Liver (tissue), 8 donors: ENCODE measurements at regions not wholly inside any gene's neighbourhood (a gene's known extent, or its start where the extent isn't known, plus 50 kb on each side); places are given as distances from the start of the nearest gene placed in this dataset.

ENCODE experiments used
- DNase-seq: peaks from one replicate; pipeline ENCODE4 v3.0.0-alpha.2; 2017; ENCODE audit warnings: low spot score
- H3K27ac ChIP-seq, 2 donors: one replicate each; pipeline ENCODE4 v1.7.0; 2013; ENCODE audit warnings: inconsistent platforms in 2 of 2, low read length in 2 of 2, control low read depth in 1 of 2, low read depth in 1 of 2, mild to moderate bottlenecking in 1 of 2
- H3K27me3 ChIP-seq, 4 donors: one replicate each; pipeline versions ENCODE4 v1.6.1 to v1.7.0; 2013; ENCODE audit warnings: low read length in 3 of 4, inconsistent platforms in 1 of 4, mild to moderate bottlenecking in 1 of 4, moderate library complexity in 1 of 4; ENCODE audit not compliant: control insufficient read depth in 4 of 4, insufficient read depth in 4 of 4
- H3K36me3 ChIP-seq, 4 donors: one replicate each; pipeline versions ENCODE4 v1.6.1 to v1.7.0; 2013; ENCODE audit warnings: low read length in 3 of 4, mild to moderate bottlenecking in 3 of 4, low read depth in 1 of 4, moderate library complexity in 1 of 4; ENCODE audit not compliant: control insufficient read depth in 4 of 4, insufficient read depth in 3 of 4
- H3K4me1 ChIP-seq, 4 donors: one replicate each; pipeline versions ENCODE4 v1.6.1 to v1.7.0; 2013; ENCODE audit warnings: low read length in 3 of 4, mild to moderate bottlenecking in 3 of 4, moderate library complexity in 1 of 4; ENCODE audit not compliant: control insufficient read depth in 4 of 4, insufficient read depth in 4 of 4
- H3K4me3 ChIP-seq, 3 donors: one replicate each; pipeline versions ENCODE4 v1.6.1 to v1.7.0; 2013; ENCODE audit warnings: low read length in 3 of 3, control low read depth in 1 of 3, low read depth in 1 of 3, mild to moderate bottlenecking in 1 of 3
- H3K9ac ChIP-seq, 2 donors: one replicate each; pipeline ENCODE4 v1.7.0; 2013; ENCODE audit warnings: low read length in 2 of 2, mild to moderate bottlenecking in 2 of 2, moderate library complexity in 2 of 2, control low read depth in 1 of 2, low read depth in 1 of 2
- H3K9me3 ChIP-seq, 4 donors: one replicate each; pipeline versions ENCODE4 v1.6.1 to v1.7.0; 2013; ENCODE audit warnings: low read length in 3 of 4; ENCODE audit not compliant: control insufficient read depth in 4 of 4
- ATF3 ChIP-seq: IDR thresholded peaks from 2 replicates; pipeline ENCODE4 v1.6.1; 2016; ENCODE audit warnings: antibody characterized with exemption
- CTCF ChIP-seq: fragments of 150-350 bp; IDR thresholded peaks from 2 replicates; pipeline ENCODE4 v1.5.1; 2017; ENCODE audit warnings: improper control_type of control experiment, low read depth, low read length; ENCODE audit not compliant: missing input control
- EGR1 ChIP-seq, 2 donors: IDR thresholded peaks; 2 replicates each; pipeline ENCODE4 v1.6.1; 2016 to 2018; ENCODE audit warnings: antibody characterized with exemption in 2 of 2, low read depth in 2 of 2
- FOXA1 ChIP-seq: IDR thresholded peaks from 2 replicates; pipeline ENCODE4 v1.6.1; 2016; ENCODE audit warnings: antibody characterized with exemption
- FOXA2 ChIP-seq: IDR thresholded peaks from 2 replicates; pipeline ENCODE4 v1.6.1; 2016; ENCODE audit warnings: antibody characterized with exemption
- GABPA ChIP-seq, 2 donors: IDR thresholded peaks in 1 of 2; conservative IDR thresholded peaks in 1 of 2; 2 replicates each; pipeline ENCODE4 v1.6.1; 2016; ENCODE audit warnings: antibody characterized with exemption in 2 of 2, mild to moderate bottlenecking in 1 of 2, moderate library complexity in 1 of 2
- HNF4A ChIP-seq, 2 donors: conservative IDR thresholded peaks; 2 replicates each; pipeline ENCODE4 v1.6.1; 2016; ENCODE audit warnings: antibody characterized with exemption in 2 of 2, mild to moderate bottlenecking in 2 of 2
- HNF4G ChIP-seq: IDR thresholded peaks from 2 replicates; pipeline ENCODE4 v1.6.1; 2016; ENCODE audit warnings: antibody characterized with exemption
- JUND ChIP-seq, 2 donors: IDR thresholded peaks; 2 replicates each; pipeline ENCODE4 v1.6.1; 2016; ENCODE audit warnings: antibody characterized with exemption in 2 of 2
- MAX ChIP-seq: IDR thresholded peaks from 2 replicates; pipeline ENCODE4 v1.6.1; 2016; ENCODE audit warnings: antibody characterized with exemption
- NR2F2 ChIP-seq: IDR thresholded peaks from 2 replicates; pipeline ENCODE4 v1.6.1; 2016; ENCODE audit warnings: antibody characterized with exemption
- RAD21 ChIP-seq, 2 donors: IDR thresholded peaks; 2 replicates each; pipeline ENCODE4 v1.6.1; 2016; ENCODE audit warnings: antibody characterized with exemption in 2 of 2, mild to moderate bottlenecking in 2 of 2
- REST ChIP-seq: IDR thresholded peaks from 2 replicates; pipeline ENCODE4 v1.6.1; 2016; ENCODE audit warnings: antibody characterized with exemption, mild to moderate bottlenecking
- RXRA ChIP-seq, 2 donors: IDR thresholded peaks; 2 replicates each; pipeline ENCODE4 v1.6.1; 2017 to 2018; ENCODE audit warnings: antibody characterized with exemption in 2 of 2, mild to moderate bottlenecking in 1 of 2
- SP1 ChIP-seq: IDR thresholded peaks from 2 replicates; pipeline ENCODE4 v1.6.1; 2018; ENCODE audit warnings: antibody characterized with exemption, mild to moderate bottlenecking
- TAF1 ChIP-seq: conservative IDR thresholded peaks from 2 replicates; pipeline ENCODE4 v1.6.1; 2016; ENCODE audit warnings: antibody characterized with exemption, mild to moderate bottlenecking
- YY1 ChIP-seq: IDR thresholded peaks from 2 replicates; pipeline ENCODE4 v1.6.1; 2016; ENCODE audit warnings: antibody characterized with exemption, mild to moderate bottlenecking
- ZBTB33 ChIP-seq: IDR thresholded peaks from 2 replicates; pipeline ENCODE4 v1.6.1; 2016; ENCODE audit warnings: antibody characterized with exemption
- WGBS: extraction: QIAGEN DNeasy Blood & Tissue Kit; methylation state at CpG from one replicate; pipeline ENCODE4 v1.1.7; 2013; 5-methylcytosine and 5-hydroxymethylcytosine counted together
- donor health status: healthy.
- donor health status: healthy.
- donor health status: healthy.
- donor health status: healthy.
- donor health status: healthy.

- TF ChIP-seq REST (no peak), RXRA (IDR thresholded peaks at IDR 0.05) (no peak), TAF1 (no peak), ATF3 (no peak), HNF4G (no peak)
Measured at GRCh38 chr10:83935339-83935736, 204.0 kb upstream of the GHITM start (continued).

GRCh38 chr10:83935911-83936310 is 203.4 kb upstream of the GHITM start:
- H3K27ac ChIP-seq = no peak overlapping the region
- H3K4me3 ChIP-seq = no peak overlapping the region
- no peaks in the 10 kb centered on the region for H3K9me3 ChIP-seq
- no peaks in the 10 kb centered on the region for H3K36me3 ChIP-seq
- no peak overlapping the region for H3K9ac ChIP-seq
- TF ChIP-seq RXRA (IDR thresholded peaks at IDR 0.05) (no peak), GABPA (IDR thresholded peaks at IDR 0.05 in 1 of 2, conservative IDR thresholded peaks at IDR 0.05 in 1 of 2) (no peak), NR2F2 (no peak), JUND (IDR thresholded peaks at IDR 0.05) (no peak), FOXA1 (no peak), CTCF (no peak), REST (no peak), ZBTB33 (no peak), EGR1 (IDR thresholded peaks at IDR 0.05; ENCODE audit: low read depth in 2 of 2) (no peak), MAX (no peak), YY1 (no peak), SP1 (no peak), RAD21 (IDR thresholded peaks at IDR 0.05) (no peak), HNF4G (no peak), HNF4A (conservative IDR thresholded peaks at IDR 0.05) (no peak), TAF1 (no peak), ATF3 (no peak), FOXA2 (no peak)
- WGBS = 95% methylated on average over 5 of the region's 5 CpGs
- peaks cover 0 to 5% (median 0%) of the 10 kb centered on the region in 4 donors for H3K27me3 ChIP-seq
- H3K4me1 ChIP-seq = no peaks in the 10 kb centered on the region
- no peak for DNase-seq
